Thoracic aorta (tissue), 2 donors: ENCODE measurements at regions not wholly inside any gene's neighbourhood (a gene's known extent, or its start where the extent isn't known, plus 50 kb on each side); places are given as distances from the start of the nearest gene placed in this dataset.

ENCODE experiments used
- ATAC-seq: fragments of 150-250 bp; one replicate; pipeline ENCODE4 v1.8.0; 2017; ENCODE audit warnings: low read depth; ENCODE audit not compliant: insufficient number of reproducible peaks, low FRiP score
- DNase-seq: peaks from one replicate; pipeline ENCODE4 v3.0.0-alpha.2; 2020; ENCODE audit warnings: low spot score
- H3K27ac ChIP-seq, 2 donors: fragments of 200-600 bp; sonication (generic); 1 replicate in 1 of 2; 2 replicates in 1 of 2; pipeline ENCODE4 v1.5.1; 2016; ENCODE audit warnings: mild to moderate bottlenecking in 2 of 2, moderate library complexity in 2 of 2
- H3K27me3 ChIP-seq: fragments of 200-600 bp; sonication (generic); replicated peaks from 2 replicates; pipeline ENCODE4 v1.6.0; 2016; ENCODE audit warnings: mild to moderate bottlenecking; ENCODE audit not compliant: insufficient read depth
- H3K36me3 ChIP-seq: fragments of 200-600 bp; sonication (generic); one replicate; pipeline ENCODE4 v1.5.1; 2016
- H3K4me1 ChIP-seq, 2 donors: fragments of 200-600 bp; sonication (generic); 1 replicate in 1 of 2; 2 replicates in 1 of 2; pipeline versions ENCODE4 v1.5.1 to v1.6.0; 2016; ENCODE audit warnings: low read depth in 2 of 2, mild to moderate bottlenecking in 1 of 2; ENCODE audit not compliant: control insufficient read depth in 1 of 2
- H3K4me3 ChIP-seq: fragments of 200-600 bp; sonication (generic); 2 replicates; pipeline ENCODE4 v1.5.1; 2016; ENCODE audit warnings: mild to moderate bottlenecking
- H3K9me3 ChIP-seq: fragments of 200-600 bp; sonication (generic); 2 replicates; pipeline ENCODE4 v1.5.1; 2016
- CTCF ChIP-seq: fragments of 200-600 bp; sonication (generic); IDR thresholded peaks from one replicate; pipeline ENCODE4 v1.5.1; 2019; ENCODE audit warnings: antibody characterized with exemption

DNA sequence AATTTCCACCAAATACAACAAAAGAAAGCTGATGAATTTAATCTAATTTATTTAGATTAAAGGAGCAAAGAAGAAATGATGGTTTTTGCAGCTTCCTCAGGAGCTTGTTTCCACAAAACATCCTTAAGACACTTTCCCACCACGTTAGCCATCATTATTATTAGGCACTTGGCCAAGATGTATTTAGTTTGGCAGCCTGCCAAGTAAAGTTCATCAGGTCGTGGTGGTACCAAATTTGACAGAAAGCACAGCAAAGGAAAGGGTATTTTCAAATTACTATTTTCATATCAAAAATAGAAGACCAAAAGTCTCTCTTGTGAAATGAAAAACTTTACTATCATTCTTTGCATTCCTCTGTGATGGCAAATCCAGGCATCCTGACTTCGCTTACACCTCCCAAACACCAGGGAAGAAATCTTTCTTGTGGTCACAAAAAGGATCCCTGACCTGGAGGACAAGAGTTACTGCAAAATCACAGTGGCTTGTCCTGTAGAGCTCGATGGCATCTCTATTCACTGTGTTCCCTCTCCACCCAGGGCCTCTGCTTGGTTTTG is 123.1 kb upstream of the INHBA start:
- DNase-seq (no peak), ATAC-seq (no peak)
- TF ChIP-seq CTCF: no peak

DNA sequence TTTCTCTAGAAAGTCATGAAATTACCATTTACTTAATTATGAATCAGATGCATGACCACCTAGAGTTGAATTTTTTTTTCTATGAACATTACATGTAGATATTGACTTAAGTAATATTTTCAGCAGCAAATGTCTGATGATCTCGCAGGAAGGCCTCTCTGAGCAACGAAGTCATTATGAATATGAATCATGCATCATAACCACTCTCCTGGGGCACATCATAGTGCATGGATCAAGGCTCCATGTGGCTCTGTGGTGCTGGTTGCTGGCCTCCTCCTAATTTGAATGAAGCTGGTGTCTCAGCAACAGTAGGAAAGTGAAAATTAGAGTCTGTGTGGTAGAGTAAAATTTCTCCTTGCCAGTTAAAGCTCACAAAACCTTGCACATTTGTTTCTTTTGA is 121.4 kb upstream of the INHBA start:
- ATAC-seq (no peak), DNase-seq (no peak)
- no peak for TF ChIP-seq CTCF
- Histone ChIP-seq H3K27ac (no peak overlapping the region), H3K9me3 (peaks cover 3% of the 10 kb centered on the region), H3K4me3 (no peak overlapping the region), H3K4me1 (peaks cover 21 to 56% of the 10 kb centered on the region in 2 donors), H3K36me3 (no peaks in the 10 kb centered on the region), H3K27me3 (no peaks in the 10 kb centered on the region)

More for the DNA sequence above, 123.1 kb upstream of the INHBA start:
- H3K27me3 ChIP-seq: no peaks in the 10 kb centered on the region
- no peaks in the 10 kb centered on the region for H3K36me3 ChIP-seq
- peaks cover 21 to 47% of the 10 kb centered on the region in 2 donors for H3K4me1 ChIP-seq
- no peak overlapping the region for H3K4me3 ChIP-seq
- no peak overlapping the region for H3K27ac ChIP-seq
- H3K9me3 ChIP-seq: no peaks in the 10 kb centered on the region

- peak overlapping the region; percentile 66 to 77 for H3K27ac ChIP-seq
- peak; percentile 54 for ATAC-seq
- H3K4me3 ChIP-seq: no peak overlapping the region
Measured at GRCh38 chr7:41822259-41822817, 119.4 kb upstream of the INHBA start.

GRCh38 chr7:41821521-41822213 is 118.8 kb upstream of the INHBA start:
- H3K4me1 ChIP-seq: peaks cover 21 to 56% of the 10 kb centered on the region in 2 donors
- no peaks in the 10 kb centered on the region for H3K27me3 ChIP-seq
- ATAC-seq: no peak
- H3K4me3 ChIP-seq: no peak overlapping the region
- H3K27ac ChIP-seq: peak overlapping the region; percentile 66 to 77
- peaks cover 8% of the 10 kb centered on the region for H3K9me3 ChIP-seq
- DNase-seq: no peak
- H3K36me3 ChIP-seq: no peaks in the 10 kb centered on the region
- TF ChIP-seq CTCF: no peak

More at GRCh38 chr7:41822259-41822817, 119.4 kb upstream of the INHBA start:
- TF ChIP-seq CTCF: no peak
- DNase-seq: no peak
- H3K9me3 ChIP-seq: peaks cover 8% of the 10 kb centered on the region
- H3K4me1 ChIP-seq: peaks cover 21 to 56% of the 10 kb centered on the region in 2 donors
- H3K36me3 ChIP-seq: no peaks in the 10 kb centered on the region
- no peaks in the 10 kb centered on the region for H3K27me3 ChIP-seq

DNA sequence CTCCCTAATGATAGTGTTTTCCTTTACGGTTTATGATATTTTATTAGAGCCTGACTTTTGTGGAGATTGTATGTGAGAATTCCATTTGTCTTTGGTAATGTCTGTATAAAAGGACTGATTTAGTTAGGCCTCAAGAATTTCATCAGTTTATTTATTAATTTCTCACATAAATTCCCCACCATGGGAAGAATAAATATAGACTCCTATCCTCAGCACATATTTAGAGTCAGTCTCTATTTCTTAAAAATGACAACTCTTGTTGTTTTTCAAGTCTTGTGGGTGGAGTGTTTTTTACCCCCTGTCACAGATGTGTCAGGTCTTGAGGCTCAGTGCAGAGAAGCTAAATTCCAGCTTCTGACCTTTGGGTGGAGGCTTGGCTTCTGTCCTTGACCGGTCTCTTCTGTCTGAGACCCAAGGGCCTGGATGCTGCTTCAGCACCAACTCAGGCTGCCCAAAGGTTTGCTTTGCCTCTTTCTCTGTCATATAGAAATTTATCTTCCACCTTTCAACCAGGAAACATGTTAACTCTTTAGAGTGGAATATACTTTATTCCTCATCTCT is 117.3 kb upstream of the INHBA start:
- Histone ChIP-seq H3K27ac (peak overlapping the region; percentile 66 to 77), H3K4me3 (no peak overlapping the region), H3K27me3 (no peaks in the 10 kb centered on the region), H3K4me1 (peaks cover 13 to 47% of the 10 kb centered on the region in 2 donors), H3K9me3 (peaks cover 8% of the 10 kb centered on the region), H3K36me3 (no peaks in the 10 kb centered on the region)
- DNase-seq: no peak
- TF ChIP-seq CTCF: no peak
- peak; percentile 54 for ATAC-seq
